ENCODE measurements at regions not wholly inside any gene's neighbourhood (a gene's known extent, or its start where the extent isn't known, plus 50 kb on each side); places are given as distances from the start of the nearest gene placed in this dataset.

GRCh38 chr14:65794674-65795279 is 382.2 kb downstream of the FUT8 start:
- H3K9me3 ChIP-seq (ENCODE audit: insufficient read depth, low read length, severe bottlenecking), result no peaks in the 10 kb centered on the region
- H2AFZ ChIP-seq (ENCODE audit: low read depth, low read length), result no peak overlapping the region
- no peaks in the 10 kb centered on the region; the same call in 1 of the 2 replicates for H4K20me1 ChIP-seq (ENCODE audit: insufficient read depth, low read length)
- ATAC-seq (ENCODE audit: insufficient read depth, low read depth) (no peak), DNase-seq (no peak)
- TF ChIP-seq CTCF (IDR thresholded peaks at IDR 0.05; ENCODE audit: borderline replicate concordance, extremely low read depth, low read length, poor library complexity, severe bottlenecking), result no peak
- no peak for TF ChIP-seq EZH2 (IDR thresholded peaks at IDR 0.05; ENCODE audit: borderline replicate concordance, low read depth, low read length, severe bottlenecking)
- H3K9ac ChIP-seq (ENCODE audit: low read depth, low read length), result no peak overlapping the region
- no peak overlapping the region for H3K4me3 ChIP-seq (ENCODE audit: low read depth in 1 of 2, low read length in 2 of 2)
- H3K4me2 ChIP-seq (ENCODE audit: insufficient read depth, low read length), result no peak overlapping the region
- H3K4me1 ChIP-seq (ENCODE audit: insufficient read depth, low read length), result no peaks in the 10 kb centered on the region
- H3K36me3 ChIP-seq (ENCODE audit: insufficient read depth, low read length), result no peaks in the 10 kb centered on the region
- H3K27me3 ChIP-seq (ENCODE audit: insufficient read depth, low read length, poor library complexity), result no peaks in the 10 kb centered on the region
- no peak overlapping the region for H3K27ac ChIP-seq (ENCODE audit: low read length)
- H3K79me2 ChIP-seq (ENCODE audit: insufficient read depth, low read length), result no peaks in the 10 kb centered on the region

GRCh38 chr14:65798216-65798615 is 385.7 kb downstream of the FUT8 start:
- DNase-seq (no peak), ATAC-seq (ENCODE audit: insufficient read depth, low read depth) (no peak)
- TF ChIP-seq CTCF (IDR thresholded peaks at IDR 0.05; ENCODE audit: borderline replicate concordance, extremely low read depth, low read length, poor library complexity, severe bottlenecking) (no peak), EZH2 (IDR thresholded peaks at IDR 0.05; ENCODE audit: borderline replicate concordance, low read depth, low read length, severe bottlenecking) (no peak)
- H3K9ac ChIP-seq (ENCODE audit: low read depth, low read length), result no peak overlapping the region
- no peak overlapping the region for H3K4me2 ChIP-seq (ENCODE audit: insufficient read depth, low read length)
- no peaks in the 10 kb centered on the region for H3K36me3 ChIP-seq (ENCODE audit: insufficient read depth, low read length)
- no peak overlapping the region for H2AFZ ChIP-seq (ENCODE audit: low read depth, low read length)
- H3K4me3 ChIP-seq (ENCODE audit: low read depth in 1 of 2, low read length in 2 of 2), result no peak overlapping the region
- H3K27ac ChIP-seq (ENCODE audit: low read length), result no peak overlapping the region
- H3K4me1 ChIP-seq (ENCODE audit: insufficient read depth, low read length), result no peaks in the 10 kb centered on the region
- no peaks in the 10 kb centered on the region for H3K79me2 ChIP-seq (ENCODE audit: insufficient read depth, low read length)
- H4K20me1 ChIP-seq (ENCODE audit: insufficient read depth, low read length), result no peaks in the 10 kb centered on the region
- H3K9me3 ChIP-seq (ENCODE audit: insufficient read depth, low read length, severe bottlenecking), result no peaks in the 10 kb centered on the region
- H3K27me3 ChIP-seq (ENCODE audit: insufficient read depth, low read length, poor library complexity), result no peaks in the 10 kb centered on the region

GRCh38 chr14:65800694-65801093 is 388.2 kb downstream of the FUT8 start:
- DNase-seq (no peak), ATAC-seq (ENCODE audit: insufficient read depth, low read depth) (no peak)
- no peak overlapping the region for H3K4me2 ChIP-seq (ENCODE audit: insufficient read depth, low read length)
- TF ChIP-seq CTCF (IDR thresholded peaks at IDR 0.05; ENCODE audit: borderline replicate concordance, extremely low read depth, low read length, poor library complexity, severe bottlenecking) (no peak), EZH2 (IDR thresholded peaks at IDR 0.05; ENCODE audit: borderline replicate concordance, low read depth, low read length, severe bottlenecking) (no peak)
- H3K36me3 ChIP-seq (ENCODE audit: insufficient read depth, low read length), result no peaks in the 10 kb centered on the region
- H3K27ac ChIP-seq (ENCODE audit: low read length), result no peak overlapping the region
- H3K4me3 ChIP-seq (ENCODE audit: low read depth in 1 of 2, low read length in 2 of 2), result no peak overlapping the region
- no peaks in the 10 kb centered on the region for H3K4me1 ChIP-seq (ENCODE audit: insufficient read depth, low read length)
- no peaks in the 10 kb centered on the region for H3K27me3 ChIP-seq (ENCODE audit: insufficient read depth, low read length, poor library complexity)
- H4K20me1 ChIP-seq (ENCODE audit: insufficient read depth, low read length), result no peaks in the 10 kb centered on the region
- H2AFZ ChIP-seq (ENCODE audit: low read depth, low read length), result no peak overlapping the region
- H3K9ac ChIP-seq (ENCODE audit: low read depth, low read length), result no peak overlapping the region
- no peaks in the 10 kb centered on the region for H3K79me2 ChIP-seq (ENCODE audit: insufficient read depth, low read length)
- H3K9me3 ChIP-seq (ENCODE audit: insufficient read depth, low read length, severe bottlenecking), result no peaks in the 10 kb centered on the region
